Esophagus muscularis mucosa (tissue), 4 donors: ENCODE measurements at regions not wholly inside any gene's neighbourhood (a gene's known extent, or its start where the extent isn't known, plus 50 kb on each side); places are given as distances from the start of the nearest gene placed in this dataset.

Experiments used
- DNase-seq: peaks from one replicate; pipeline ENCODE4 v3.0.0-alpha.2; 2017; ENCODE audit errors: extremely low spot score
- H3K27ac ChIP-seq, 4 donors: fragments of 200-600 bp; sonication (generic); replicated peaks in 1 of 4; 1 replicate in 3 of 4; 2 replicates in 1 of 4; pipeline ENCODE4 v1.5.1; 2016 to 2019; ENCODE audit warnings: mild to moderate bottlenecking in 1 of 4
- H3K27me3 ChIP-seq, 4 donors: fragments of 200-600 bp; sonication (generic); one replicate each; pipeline versions ENCODE4 v1.5.1 to v1.6.0; 2016 to 2019
- H3K36me3 ChIP-seq, 4 donors: fragments of 200-600 bp; sonication (generic); one replicate each; pipeline ENCODE4 v1.5.1; 2016 to 2019
- H3K4me1 ChIP-seq, 4 donors: fragments of 200-600 bp; sonication (generic); one replicate each; pipeline ENCODE4 v1.5.1; 2016 to 2019
- H3K4me3 ChIP-seq, 4 donors: fragments of 200-600 bp; sonication (generic); 1 replicate in 2 of 4; 2 replicates in 2 of 4; pipeline ENCODE4 v1.5.1; 2016 to 2019; ENCODE audit warnings: mild to moderate bottlenecking in 4 of 4, moderate library complexity in 1 of 4
- H3K9me3 ChIP-seq, 4 donors: fragments of 200-600 bp; sonication (generic); 1 replicate in 3 of 4; 2 replicates in 1 of 4; pipeline ENCODE4 v1.5.1; 2016 to 2019
- CTCF ChIP-seq, 3 experiments: fragments of 200-600 bp in 2 of 3; fragments of 450-650 bp in 1 of 3; sonication (generic) in 2 of 3; IDR thresholded peaks; one replicate each; pipeline ENCODE4 v1.5.1; 2017 to 2019; ENCODE audit warnings: antibody characterized with exemption in 3 of 3, mild to moderate bottlenecking in 2 of 3, moderate library complexity in 1 of 3
- EP300 ChIP-seq: sonication (generic); formaldehyde crosslinking; IDR thresholded peaks from one replicate; pipeline ENCODE4 v1.6.1; 2017; ENCODE audit warnings: antibody characterized with exemption
- POLR2A ChIP-seq: fragments of 450-650 bp; IDR thresholded peaks from one replicate; pipeline ENCODE4 v1.6.1; 2017; ENCODE audit warnings: antibody characterized with exemption, moderate library complexity, mild to moderate bottlenecking, low read depth
- POLR2AphosphoS5 ChIP-seq, 2 donors: sonication (generic); formaldehyde crosslinking; IDR thresholded peaks; one replicate each; pipeline ENCODE4 v1.6.1; 2017; ENCODE audit warnings: antibody characterized with exemption in 2 of 2
- WGBS: methylation state at CpG from one replicate; pipeline ENCODE4 v1.1.5; 2018; 5-methylcytosine and 5-hydroxymethylcytosine counted together
- intact Hi-C: fragments of 100-400 bp; cut with DNase I; formaldehyde crosslinking; loops from one replicate; pipeline ENCODE4 v1.15.1; 2023

- H3K4me1 ChIP-seq: no peaks in the 10 kb centered on the region
- H3K9me3 ChIP-seq: peaks cover 0 to 9% (median 0%) of the 10 kb centered on the region in 4 donors
- no peak for DNase-seq
- H3K36me3 ChIP-seq: no peaks in the 10 kb centered on the region
- H3K27me3 ChIP-seq: no peaks in the 10 kb centered on the region
- intact Hi-C loops: no loop called here
- WGBS: 57% methylated on average over 2 of the region's 2 CpGs
- TF ChIP-seq CTCF (IDR thresholded peaks at IDR 0.05) (no peak), POLR2A (no peak), POLR2AphosphoS5 (IDR thresholded peaks at IDR 0.05) (no peak), EP300 (no peak)
- no peak overlapping the region for H3K4me3 ChIP-seq
- H3K27ac ChIP-seq: no peak overlapping the region
These were observed 683.5 kb upstream of the GRIA3 start for GRCh38 chrX:122500556-122500955.

- no peak overlapping the region for H3K4me3 ChIP-seq
- no peaks in the 10 kb centered on the region for H3K27me3 ChIP-seq
- DNase-seq: no peak
- TF ChIP-seq POLR2A: no peak
- no peak for TF ChIP-seq CTCF (IDR thresholded peaks at IDR 0.05)
- no peak for TF ChIP-seq EP300
- no peak for TF ChIP-seq POLR2AphosphoS5 (IDR thresholded peaks at IDR 0.05)
- peaks cover 0 to 9% (median 0%) of the 10 kb centered on the region in 4 donors for H3K9me3 ChIP-seq
- H3K36me3 ChIP-seq: no peaks in the 10 kb centered on the region
- no peak overlapping the region for H3K27ac ChIP-seq
- WGBS: 62% methylated on average over 3 of the region's 3 CpGs
- H3K4me1 ChIP-seq: no peaks in the 10 kb centered on the region
- intact Hi-C loops: no loop called here
These were observed 682.4 kb upstream of the GRIA3 start for GRCh38 chrX:122501652-122502051.

- Histone ChIP-seq H3K4me1 (no peaks in the 10 kb centered on the region), H3K27me3 (no peaks in the 10 kb centered on the region), H3K36me3 (no peaks in the 10 kb centered on the region), H3K9me3 (peaks cover 0 to 5% (median 0%) of the 10 kb centered on the region in 4 donors), H3K4me3 (no peak overlapping the region), H3K27ac (no peak overlapping the region)
- intact Hi-C loops: no loop called here
- WGBS: 66% methylated on average over 3 of the region's 3 CpGs
- DNase-seq: no peak
- TF ChIP-seq CTCF (IDR thresholded peaks at IDR 0.05) (no peak), POLR2A (no peak), EP300 (no peak), POLR2AphosphoS5 (IDR thresholded peaks at IDR 0.05) (no peak)
These were observed 680.1 kb upstream of the GRIA3 start for GRCh38 chrX:122504026-122504425.

GRCh38 chrX:122512561-122513072 lies 671.5 kb upstream of the GRIA3 start:
- Histone ChIP-seq H3K27ac (no peak overlapping the region), H3K27me3 (no peaks in the 10 kb centered on the region), H3K4me1 (no peaks in the 10 kb centered on the region), H3K4me3 (no peak overlapping the region), H3K9me3 (no peaks in the 10 kb centered on the region), H3K36me3 (no peaks in the 10 kb centered on the region)
- no peak for TF ChIP-seq POLR2AphosphoS5 (IDR thresholded peaks at IDR 0.05)
- no peak for TF ChIP-seq POLR2A
- TF ChIP-seq CTCF (IDR thresholded peaks at IDR 0.05): no peak
- no peak for TF ChIP-seq EP300
- intact Hi-C loops: no loop called here
- WGBS: 72% methylated on average over 3 of the region's 3 CpGs
- no peak for DNase-seq

- H3K27ac ChIP-seq: no peak overlapping the region
- no peak for DNase-seq
- TF ChIP-seq POLR2AphosphoS5 (IDR thresholded peaks at IDR 0.05): no peak
- TF ChIP-seq CTCF (IDR thresholded peaks at IDR 0.05): no peak
- TF ChIP-seq POLR2A: no peak
- no peak for TF ChIP-seq EP300
- intact Hi-C loops: no loop called here
- H3K27me3 ChIP-seq: no peaks in the 10 kb centered on the region
- H3K9me3 ChIP-seq: no peaks in the 10 kb centered on the region
- no peaks in the 10 kb centered on the region for H3K4me1 ChIP-seq
- no peak overlapping the region for H3K4me3 ChIP-seq
- H3K36me3 ChIP-seq: no peaks in the 10 kb centered on the region
These were observed 666.3 kb upstream of the GRIA3 start for GRCh38 chrX:122517786-122518185.
